PFSK-1 (cell line): ENCODE measurements at regions not wholly inside any gene's neighbourhood (a gene's known extent, or its start where the extent isn't known, plus 50 kb on each side); places are given as distances from the start of the nearest gene placed in this dataset.

ENCODE experiments used
- FOXP2 ChIP-seq: optimal IDR thresholded peaks from 2 replicates; pipeline ENCODE3; 2011; ENCODE audit warnings: borderline replicate concordance, control low read depth, inconsistent platforms; ENCODE audit not compliant: insufficient read depth; ENCODE audit errors: extremely low read length, extremely low read depth
- POLR2AphosphoS5 ChIP-seq: IDR thresholded peaks from 2 replicates; pipeline ENCODE4 v1.6.1; 2012; ENCODE audit warnings: low read depth, mild to moderate bottlenecking, control low read depth, low read length, moderate library complexity
- SIN3A ChIP-seq: IDR thresholded peaks from 2 replicates; pipeline ENCODE4 v1.6.1; 2012; ENCODE audit warnings: mild to moderate bottlenecking, low read length, moderate library complexity, borderline replicate concordance; ENCODE audit not compliant: insufficient read depth
- TAF1 ChIP-seq: IDR thresholded peaks from 2 replicates; pipeline ENCODE4 v1.6.1; 2012; ENCODE audit warnings: low read length, control low read depth, borderline replicate concordance; ENCODE audit not compliant: insufficient read depth
- TF ChIP-seq, protein P1 (sequence below), 2 experiments: IDR thresholded peaks; 2 replicates each; pipeline versions ENCODE4 v1.6.1 to v1.8.0; 2011 to 2012; ENCODE audit warnings: low read depth in 2 of 2, low read length in 2 of 2, control low read depth in 1 of 2, inconsistent platforms in 1 of 2, mild to moderate bottlenecking in 1 of 2, moderate library complexity in 1 of 2; ENCODE audit not compliant: insufficient read depth in 1 of 2

DNA sequence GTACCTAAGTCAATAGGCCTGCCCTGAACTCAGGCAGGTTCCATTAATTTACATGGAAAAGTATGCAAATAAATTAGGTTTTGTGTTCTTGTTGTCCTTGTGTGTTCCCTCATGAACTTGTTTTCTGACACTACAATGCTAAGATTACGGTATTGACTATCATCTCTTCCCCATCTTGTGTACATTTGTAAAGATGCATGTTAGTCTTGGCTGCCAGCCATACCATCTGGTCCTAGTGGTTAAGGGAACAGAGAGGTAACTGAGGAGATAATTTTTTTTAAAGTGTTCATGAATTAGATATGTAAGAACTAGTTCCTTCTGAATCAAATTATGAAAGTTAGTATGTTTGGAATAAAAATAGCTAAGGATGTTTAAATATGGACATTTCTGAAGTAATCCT, 167.6 kb upstream of the ADAMTS5 start:
- TF ChIP-seq, protein P1, sequence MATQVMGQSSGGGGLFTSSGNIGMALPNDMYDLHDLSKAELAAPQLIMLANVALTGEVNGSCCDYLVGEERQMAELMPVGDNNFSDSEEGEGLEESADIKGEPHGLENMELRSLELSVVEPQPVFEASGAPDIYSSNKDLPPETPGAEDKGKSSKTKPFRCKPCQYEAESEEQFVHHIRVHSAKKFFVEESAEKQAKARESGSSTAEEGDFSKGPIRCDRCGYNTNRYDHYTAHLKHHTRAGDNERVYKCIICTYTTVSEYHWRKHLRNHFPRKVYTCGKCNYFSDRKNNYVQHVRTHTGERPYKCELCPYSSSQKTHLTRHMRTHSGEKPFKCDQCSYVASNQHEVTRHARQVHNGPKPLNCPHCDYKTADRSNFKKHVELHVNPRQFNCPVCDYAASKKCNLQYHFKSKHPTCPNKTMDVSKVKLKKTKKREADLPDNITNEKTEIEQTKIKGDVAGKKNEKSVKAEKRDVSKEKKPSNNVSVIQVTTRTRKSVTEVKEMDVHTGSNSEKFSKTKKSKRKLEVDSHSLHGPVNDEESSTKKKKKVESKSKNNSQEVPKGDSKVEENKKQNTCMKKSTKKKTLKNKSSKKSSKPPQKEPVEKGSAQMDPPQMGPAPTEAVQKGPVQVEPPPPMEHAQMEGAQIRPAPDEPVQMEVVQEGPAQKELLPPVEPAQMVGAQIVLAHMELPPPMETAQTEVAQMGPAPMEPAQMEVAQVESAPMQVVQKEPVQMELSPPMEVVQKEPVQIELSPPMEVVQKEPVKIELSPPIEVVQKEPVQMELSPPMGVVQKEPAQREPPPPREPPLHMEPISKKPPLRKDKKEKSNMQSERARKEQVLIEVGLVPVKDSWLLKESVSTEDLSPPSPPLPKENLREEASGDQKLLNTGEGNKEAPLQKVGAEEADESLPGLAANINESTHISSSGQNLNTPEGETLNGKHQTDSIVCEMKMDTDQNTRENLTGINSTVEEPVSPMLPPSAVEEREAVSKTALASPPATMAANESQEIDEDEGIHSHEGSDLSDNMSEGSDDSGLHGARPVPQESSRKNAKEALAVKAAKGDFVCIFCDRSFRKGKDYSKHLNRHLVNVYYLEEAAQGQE (IDR thresholded peaks at IDR 0.05; ENCODE audit: insufficient read depth in 1 of 2, low read depth in 2 of 2, low read length in 2 of 2) = no peak
- TF ChIP-seq POLR2AphosphoS5 = no peak
- TF ChIP-seq SIN3A = no peak
- TF ChIP-seq FOXP2 = no peak
- no peak for TF ChIP-seq TAF1

DNA sequence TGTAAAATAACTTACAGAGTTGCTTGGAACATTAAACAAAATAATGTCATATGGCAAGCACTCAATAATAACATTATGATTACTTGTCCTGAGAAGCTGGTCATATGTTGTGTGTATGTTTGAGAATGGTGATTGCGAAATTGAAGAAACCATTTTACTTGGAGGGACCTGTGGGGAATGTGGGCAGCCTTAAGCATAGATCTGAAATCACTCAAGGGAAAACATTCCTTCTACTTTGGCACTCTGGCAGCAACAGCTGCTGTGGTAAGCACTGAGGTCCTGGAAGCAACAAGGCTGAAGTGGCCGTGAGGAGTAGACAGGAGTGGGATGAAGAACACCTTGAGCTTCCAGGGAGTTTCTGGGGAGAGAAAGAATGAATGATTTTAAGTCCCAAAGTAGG, 165.4 kb upstream of the ADAMTS5 start:
- TF ChIP-seq FOXP2 (no peak), POLR2AphosphoS5 (no peak), SIN3A (no peak), TAF1 (no peak)
- TF ChIP-seq, protein P1 (IDR thresholded peaks at IDR 0.05; ENCODE audit: insufficient read depth in 1 of 2, low read depth in 2 of 2, low read length in 2 of 2) = no peak

DNA sequence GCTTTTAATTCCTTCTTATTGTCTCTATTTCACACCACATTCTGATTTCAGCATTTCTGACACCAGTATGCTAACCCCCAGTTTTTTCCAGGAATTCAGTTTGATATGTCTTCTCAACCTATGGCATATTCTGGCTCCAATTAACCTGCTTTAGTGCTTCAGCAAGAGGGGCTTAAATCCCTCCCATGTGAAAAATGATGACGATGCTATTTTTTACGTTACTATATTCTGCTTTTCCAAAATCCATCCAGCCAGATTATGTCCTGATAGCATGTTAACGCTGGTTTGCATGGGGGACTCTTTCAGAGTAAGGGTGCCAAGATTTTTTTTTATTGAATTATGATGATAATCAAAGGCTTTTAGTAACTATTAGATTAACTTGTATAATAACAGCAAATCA, 163.3 kb upstream of the ADAMTS5 start:
- no peak for TF ChIP-seq FOXP2
- TF ChIP-seq SIN3A = no peak
- TF ChIP-seq POLR2AphosphoS5 = no peak
- TF ChIP-seq TAF1 = no peak
- TF ChIP-seq, protein P1 (IDR thresholded peaks at IDR 0.05; ENCODE audit: insufficient read depth in 1 of 2, low read depth in 2 of 2, low read length in 2 of 2) = no peak

DNA sequence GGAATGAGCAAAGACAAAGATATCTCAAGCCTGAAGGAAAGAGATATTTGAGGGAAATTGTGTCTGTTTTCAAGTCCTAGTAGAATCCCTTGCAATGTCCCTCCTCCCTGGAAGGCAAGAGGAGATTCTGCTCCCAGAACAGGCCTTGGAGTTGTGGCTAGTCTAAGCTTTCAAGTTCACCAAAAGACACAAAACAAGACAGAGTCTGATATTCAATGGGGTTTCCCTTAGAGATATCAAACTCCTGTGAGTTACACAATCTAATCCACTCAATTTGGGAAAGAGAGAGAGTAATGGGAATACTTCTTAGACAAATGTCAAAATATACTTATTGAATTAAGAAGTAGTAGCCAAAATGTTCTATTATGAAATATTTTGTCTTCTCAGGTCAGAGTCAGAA, 162.8 kb upstream of the ADAMTS5 start:
- TF ChIP-seq FOXP2 = no peak
- TF ChIP-seq, protein P1 (IDR thresholded peaks at IDR 0.05; ENCODE audit: insufficient read depth in 1 of 2, low read depth in 2 of 2, low read length in 2 of 2) = no peak
- no peak for TF ChIP-seq SIN3A
- no peak for TF ChIP-seq TAF1

DNA sequence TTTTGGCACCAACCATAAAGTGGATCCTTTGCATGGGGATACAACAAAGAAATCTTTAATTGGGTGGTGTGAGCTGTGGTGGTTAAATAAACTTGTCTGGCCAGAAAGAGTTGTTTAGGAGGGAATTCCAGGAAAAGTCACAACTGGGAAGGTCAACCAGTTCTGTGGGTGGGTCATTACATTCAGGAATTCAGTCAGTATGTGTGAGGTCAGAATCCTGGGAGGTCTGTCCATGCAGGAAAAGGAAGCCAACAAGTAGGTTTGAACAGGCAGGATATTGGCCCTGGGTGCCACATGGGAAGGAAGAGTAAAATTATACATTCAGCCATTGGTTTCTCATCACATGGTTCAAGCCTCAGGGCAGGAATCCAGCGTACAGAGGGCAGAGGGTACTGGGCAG, 162.3 kb upstream of the ADAMTS5 start:
- TF ChIP-seq TAF1 (no peak), FOXP2 (no peak), SIN3A (no peak), POLR2AphosphoS5 (no peak)
- TF ChIP-seq, protein P1 (IDR thresholded peaks at IDR 0.05; ENCODE audit: insufficient read depth in 1 of 2, low read depth in 2 of 2, low read length in 2 of 2) = no peak
